ENCODE measurements at regions not wholly inside any gene's neighbourhood (a gene's known extent, or its start where the extent isn't known, plus 50 kb on each side); places are given as distances from the start of the nearest gene placed in this dataset.

DNA sequence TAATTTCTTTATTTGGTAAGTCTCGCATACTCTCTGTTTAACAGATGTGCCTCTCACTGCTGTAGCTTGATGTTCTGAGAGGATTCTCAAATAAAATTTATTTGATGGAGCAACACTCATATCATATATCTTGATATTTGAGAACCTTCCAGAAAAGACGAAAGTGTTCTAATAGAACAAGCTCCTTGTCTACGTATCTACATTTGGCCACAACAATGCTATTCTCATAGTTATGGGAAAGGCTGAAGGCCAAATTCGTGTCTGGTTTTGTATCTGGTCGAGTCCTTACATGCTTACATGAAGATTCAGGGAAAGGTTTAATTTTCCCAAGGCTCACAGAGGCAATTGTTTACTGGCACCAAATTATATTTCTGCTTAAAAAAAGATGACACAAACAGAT is 186.7 kb upstream of the SLC38A2 start:
- no peak overlapping the region for H2BK12ac ChIP-seq (ENCODE audit: low read length in 2 of 2)
- H3K9me3 ChIP-seq (ENCODE audit: control insufficient read depth, low read length), result peaks cover 2% of the 10 kb centered on the region
- no peak overlapping the region for H4K91ac ChIP-seq (ENCODE audit: low read length)
- no peak overlapping the region for H3K27ac ChIP-seq (ENCODE audit: low read length, poor library complexity, severe bottlenecking)
- no peak overlapping the region for H2AK5ac ChIP-seq (ENCODE audit: low read length, severe bottlenecking)
- no peak overlapping the region for H3K23ac ChIP-seq (ENCODE audit: low read length in 2 of 2)
- no peak overlapping the region for H3K4me2 ChIP-seq (ENCODE audit: low read length, poor library complexity, severe bottlenecking)
- H3K4ac ChIP-seq (ENCODE audit: low read depth in 1 of 2, low read length in 2 of 2), result no peak overlapping the region
- no peaks in the 10 kb centered on the region for H3K36me3 ChIP-seq (ENCODE audit: control insufficient read depth in 1 of 2, insufficient read depth in 2 of 2, low read depth in 1 of 2, low read length in 2 of 2)
- H2BK15ac ChIP-seq (ENCODE audit: low read depth, poor library complexity, severe bottlenecking), result no peak overlapping the region
- H4K8ac ChIP-seq (ENCODE audit: low read length), result no peak overlapping the region
- no peaks in the 10 kb centered on the region for H3K4me1 ChIP-seq (ENCODE audit: control insufficient read depth, insufficient read depth, low read depth, low read length)
- peaks cover 3% of the 10 kb centered on the region for H3K79me1 ChIP-seq (replicated peaks; ENCODE audit: low read length, poor library complexity, severe bottlenecking)
- no peak overlapping the region for H2BK5ac ChIP-seq (ENCODE audit: low read depth, low read length, poor library complexity, severe bottlenecking)
- DNase-seq, result no peak
- H3K18ac ChIP-seq (ENCODE audit: low read depth in 1 of 2, low read length in 2 of 2), result no peak overlapping the region
- H3K9ac ChIP-seq (ENCODE audit: low read length), result peak overlapping the region; percentile 50
- no peak overlapping the region for H2AFZ ChIP-seq (ENCODE audit: low read depth, low read length)
- no peak overlapping the region for H3K14ac ChIP-seq (ENCODE audit: low read length in 2 of 2)
- 97% methylated on average over 4 of the region's 5 CpGs for WGBS
- no peak overlapping the region for H3K4me3 ChIP-seq (ENCODE audit: insufficient read depth in 1 of 2, low read depth in 1 of 2, low read length in 2 of 2)
- no peak overlapping the region for H2BK120ac ChIP-seq (ENCODE audit: low read depth, low read length)
- no peaks in the 10 kb centered on the region for H3K27me3 ChIP-seq (ENCODE audit: control insufficient read depth in 1 of 2, insufficient read depth in 1 of 2, low read length in 2 of 2)

DNA sequence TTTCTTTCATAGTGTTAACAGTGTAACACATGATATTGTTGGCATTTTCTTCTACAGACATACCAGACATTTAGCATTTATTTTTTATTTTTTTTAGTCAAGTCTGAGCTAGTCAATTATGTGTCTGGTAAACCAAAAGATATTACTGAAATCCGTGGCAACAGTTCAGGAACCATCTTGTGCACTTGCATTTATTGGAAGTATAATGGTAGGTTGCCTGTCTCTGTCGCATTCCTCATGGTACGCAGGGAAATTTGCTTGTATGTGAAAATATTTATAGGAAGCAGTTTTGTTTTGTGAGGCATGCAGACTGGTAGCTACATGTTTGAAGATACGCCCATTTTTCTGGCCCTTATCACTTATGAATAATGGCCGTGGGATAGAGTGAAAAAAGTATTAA is 186.1 kb upstream of the SLC38A2 start:
- Histone ChIP-seq H3K27me3 (ENCODE audit: control insufficient read depth in 1 of 2, insufficient read depth in 1 of 2, low read length in 2 of 2) (no peaks in the 10 kb centered on the region), H3K27ac (ENCODE audit: low read length, poor library complexity, severe bottlenecking) (no peak overlapping the region), H3K79me1 (replicated peaks; ENCODE audit: low read length, poor library complexity, severe bottlenecking) (peaks cover 3% of the 10 kb centered on the region), H3K18ac (ENCODE audit: low read depth in 1 of 2, low read length in 2 of 2) (no peak overlapping the region), H2BK15ac (ENCODE audit: low read depth, poor library complexity, severe bottlenecking) (no peak overlapping the region), H3K23ac (ENCODE audit: low read length in 2 of 2) (no peak overlapping the region), H4K91ac (ENCODE audit: low read length) (no peak overlapping the region), H2BK5ac (ENCODE audit: low read depth, low read length, poor library complexity, severe bottlenecking) (no peak overlapping the region), H3K9me3 (ENCODE audit: control insufficient read depth, low read length) (no peaks in the 10 kb centered on the region), H3K4ac (ENCODE audit: low read depth in 1 of 2, low read length in 2 of 2) (no peak overlapping the region), H2AFZ (ENCODE audit: low read depth, low read length) (no peak overlapping the region), H2AK5ac (ENCODE audit: low read length, severe bottlenecking) (no peak overlapping the region), H3K4me2 (ENCODE audit: low read length, poor library complexity, severe bottlenecking) (no peak overlapping the region), H4K8ac (ENCODE audit: low read length) (no peak overlapping the region), H3K9ac (ENCODE audit: low read length) (peak overlapping the region; percentile 74), H3K4me1 (ENCODE audit: control insufficient read depth, insufficient read depth, low read depth, low read length) (no peaks in the 10 kb centered on the region), H3K36me3 (ENCODE audit: control insufficient read depth in 1 of 2, insufficient read depth in 2 of 2, low read depth in 1 of 2, low read length in 2 of 2) (no peaks in the 10 kb centered on the region), H3K4me3 (ENCODE audit: insufficient read depth in 1 of 2, low read depth in 1 of 2, low read length in 2 of 2) (no peak overlapping the region), H3K14ac (ENCODE audit: low read length in 2 of 2) (no peak overlapping the region), H2BK12ac (ENCODE audit: low read length in 2 of 2) (peak overlapping the region in 1 of 2 experiments; percentile 63), H2BK120ac (ENCODE audit: low read depth, low read length) (no peak overlapping the region)
- DNase-seq, result no peak
- 99% methylated on average over 3 of the region's 5 CpGs for WGBS

DNA sequence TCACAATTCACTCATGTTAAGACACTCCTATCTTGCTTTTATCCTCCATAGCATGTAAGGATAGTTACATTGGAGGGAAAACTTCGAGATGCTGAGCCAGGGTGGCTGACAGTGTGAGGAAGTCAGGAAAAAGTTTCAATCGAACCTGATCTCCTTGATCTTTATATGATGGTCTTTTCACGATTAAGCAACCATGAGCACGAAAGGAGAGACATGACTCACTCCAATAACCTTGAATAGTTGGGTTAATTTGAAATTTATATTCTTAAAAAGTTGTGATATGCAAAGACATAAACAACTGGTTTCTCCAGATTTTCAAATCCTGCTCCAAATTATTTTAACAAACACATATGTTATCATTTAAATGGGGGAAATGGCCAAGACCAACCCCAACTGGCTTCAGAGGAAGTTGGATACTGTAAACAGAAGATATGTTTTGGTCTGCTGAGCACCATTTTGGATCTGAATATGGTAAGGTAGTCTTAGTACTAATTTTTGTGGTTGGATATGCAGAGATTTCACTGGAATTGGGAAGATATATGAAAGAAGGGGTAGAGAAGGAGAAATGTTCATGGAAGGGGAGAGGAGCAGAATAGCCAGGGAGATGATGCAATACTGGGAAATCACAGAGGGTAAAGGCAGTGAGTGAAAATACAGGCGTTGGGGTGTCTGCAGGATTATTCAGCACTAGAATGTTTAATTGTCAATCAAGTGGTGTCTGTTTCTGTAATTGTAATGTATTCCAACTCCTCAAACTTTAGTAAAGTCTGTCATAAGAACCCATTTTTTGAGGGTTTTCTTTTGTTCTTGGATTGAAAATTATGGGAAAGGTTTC is 185.2 kb upstream of the SLC38A2 start:
- Histone ChIP-seq H3K4ac (ENCODE audit: low read depth in 1 of 2, low read length in 2 of 2) (peak overlapping the region in 1 of 2 experiments; percentile 21), H2BK12ac (ENCODE audit: low read length in 2 of 2) (peak overlapping the region; percentile 45 to 93), H3K27me3 (ENCODE audit: control insufficient read depth in 1 of 2, insufficient read depth in 1 of 2, low read length in 2 of 2) (no peaks in the 10 kb centered on the region), H4K8ac (ENCODE audit: low read length) (no peak overlapping the region), H3K9ac (ENCODE audit: low read length) (peak overlapping the region; percentile 74), H3K4me2 (ENCODE audit: low read length, poor library complexity, severe bottlenecking) (no peak overlapping the region), H3K4me3 (ENCODE audit: insufficient read depth in 1 of 2, low read depth in 1 of 2, low read length in 2 of 2) (peak overlapping the region in 1 of 2 experiments; percentile 3), H3K18ac (ENCODE audit: low read depth in 1 of 2, low read length in 2 of 2) (peak overlapping the region; percentile 74 to 78), H3K23ac (ENCODE audit: low read length in 2 of 2) (no peak overlapping the region), H2BK5ac (ENCODE audit: low read depth, low read length, poor library complexity, severe bottlenecking) (peak overlapping the region; percentile 79), H2BK15ac (ENCODE audit: low read depth, poor library complexity, severe bottlenecking) (no peak overlapping the region), H3K79me1 (replicated peaks; ENCODE audit: low read length, poor library complexity, severe bottlenecking) (peaks cover 3% of the 10 kb centered on the region), H2AFZ (ENCODE audit: low read depth, low read length) (no peak overlapping the region), H2AK5ac (ENCODE audit: low read length, severe bottlenecking) (peak overlapping the region; percentile 72), H3K9me3 (ENCODE audit: control insufficient read depth, low read length) (no peaks in the 10 kb centered on the region), H4K91ac (ENCODE audit: low read length) (no peak overlapping the region), H2BK120ac (ENCODE audit: low read depth, low read length) (no peak overlapping the region), H3K4me1 (ENCODE audit: control insufficient read depth, insufficient read depth, low read depth, low read length) (peaks cover 1% of the 10 kb centered on the region), H3K14ac (ENCODE audit: low read length in 2 of 2) (no peak overlapping the region), H3K36me3 (ENCODE audit: control insufficient read depth in 1 of 2, insufficient read depth in 2 of 2, low read depth in 1 of 2, low read length in 2 of 2) (no peaks in the 10 kb centered on the region), H3K27ac (ENCODE audit: low read length, poor library complexity, severe bottlenecking) (peak overlapping the region; percentile 23)
- DNase-seq, result peak; percentile 33
- WGBS, result 90% methylated on average over 4 of the region's 5 CpGs

DNA sequence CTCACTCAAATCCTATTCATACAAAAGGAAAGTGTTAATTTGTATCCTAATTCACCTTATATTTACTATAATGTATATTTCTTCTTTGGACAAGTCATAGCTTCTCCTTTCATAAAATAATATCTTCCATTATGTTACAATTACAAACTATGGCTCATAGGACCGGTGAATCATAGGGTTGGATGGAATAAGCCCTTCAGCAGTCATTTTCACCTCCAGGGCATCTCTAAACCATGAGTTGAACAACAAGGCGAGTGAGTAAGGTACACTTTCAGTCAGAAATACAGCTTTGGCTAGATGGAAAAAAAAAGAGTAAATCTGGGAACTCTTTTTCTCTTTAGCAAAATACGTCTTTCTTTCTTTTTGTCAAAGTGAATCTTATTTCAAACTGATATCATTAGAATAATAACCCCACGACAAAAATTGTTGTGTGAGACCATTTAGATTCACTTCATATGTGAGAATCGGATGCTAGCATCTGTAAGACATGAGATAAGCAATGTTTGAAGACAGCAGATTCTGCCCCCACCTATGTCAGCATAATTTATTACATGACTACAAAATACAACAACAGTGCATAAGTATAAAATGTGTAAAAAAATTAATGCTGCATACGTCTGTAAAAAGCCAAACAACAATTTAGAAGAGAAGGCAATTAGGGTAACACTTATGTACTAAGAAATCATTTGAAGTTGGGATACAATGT is 184.4 kb upstream of the SLC38A2 start:
- no peak overlapping the region for H2BK5ac ChIP-seq (ENCODE audit: low read depth, low read length, poor library complexity, severe bottlenecking)
- H3K9ac ChIP-seq (ENCODE audit: low read length), result peak overlapping the region; percentile 74
- peaks cover 1% of the 10 kb centered on the region for H3K4me1 ChIP-seq (ENCODE audit: control insufficient read depth, insufficient read depth, low read depth, low read length)
- H2AFZ ChIP-seq (ENCODE audit: low read depth, low read length), result no peak overlapping the region
- H3K4me2 ChIP-seq (ENCODE audit: low read length, poor library complexity, severe bottlenecking), result no peak overlapping the region
- H2AK5ac ChIP-seq (ENCODE audit: low read length, severe bottlenecking), result no peak overlapping the region
- H3K27me3 ChIP-seq (ENCODE audit: control insufficient read depth in 1 of 2, insufficient read depth in 1 of 2, low read length in 2 of 2), result no peaks in the 10 kb centered on the region
- WGBS, result 83% methylated on average over 1 of the region's 6 CpGs
- no peak overlapping the region for H2BK15ac ChIP-seq (ENCODE audit: low read depth, poor library complexity, severe bottlenecking)
- peaks cover 3% of the 10 kb centered on the region for H3K79me1 ChIP-seq (replicated peaks; ENCODE audit: low read length, poor library complexity, severe bottlenecking)
- peak overlapping the region; percentile 16 for H3K27ac ChIP-seq (ENCODE audit: low read length, poor library complexity, severe bottlenecking)
- H3K23ac ChIP-seq (ENCODE audit: low read length in 2 of 2), result no peak overlapping the region
- H4K91ac ChIP-seq (ENCODE audit: low read length), result no peak overlapping the region
- H3K36me3 ChIP-seq (ENCODE audit: control insufficient read depth in 1 of 2, insufficient read depth in 2 of 2, low read depth in 1 of 2, low read length in 2 of 2), result no peaks in the 10 kb centered on the region
- peak overlapping the region in 1 of 2 experiments; percentile 28 for H3K18ac ChIP-seq (ENCODE audit: low read depth in 1 of 2, low read length in 2 of 2)
- H2BK120ac ChIP-seq (ENCODE audit: low read depth, low read length), result no peak overlapping the region
- DNase-seq, result peak; percentile 78
- H3K9me3 ChIP-seq (ENCODE audit: control insufficient read depth, low read length), result no peaks in the 10 kb centered on the region
- no peak overlapping the region for H2BK12ac ChIP-seq (ENCODE audit: low read length in 2 of 2)
- H3K14ac ChIP-seq (ENCODE audit: low read length in 2 of 2), result no peak overlapping the region
- H3K4me3 ChIP-seq (ENCODE audit: insufficient read depth in 1 of 2, low read depth in 1 of 2, low read length in 2 of 2), result peak overlapping the region in 1 of 2 experiments; percentile 34
- H3K4ac ChIP-seq (ENCODE audit: low read depth in 1 of 2, low read length in 2 of 2), result no peak overlapping the region
- no peak overlapping the region for H4K8ac ChIP-seq (ENCODE audit: low read length)
